ENCODE measurements at regions not wholly inside any gene's neighbourhood (a gene's known extent, or its start where the extent isn't known, plus 50 kb on each side); places are given as distances from the start of the nearest gene placed in this dataset.
"Not testable (repeated sequence)": the region's sequence is repeated elsewhere in the genome, so short reads cannot be mapped to it uniquely, and the experiment has no call there.

DNA sequence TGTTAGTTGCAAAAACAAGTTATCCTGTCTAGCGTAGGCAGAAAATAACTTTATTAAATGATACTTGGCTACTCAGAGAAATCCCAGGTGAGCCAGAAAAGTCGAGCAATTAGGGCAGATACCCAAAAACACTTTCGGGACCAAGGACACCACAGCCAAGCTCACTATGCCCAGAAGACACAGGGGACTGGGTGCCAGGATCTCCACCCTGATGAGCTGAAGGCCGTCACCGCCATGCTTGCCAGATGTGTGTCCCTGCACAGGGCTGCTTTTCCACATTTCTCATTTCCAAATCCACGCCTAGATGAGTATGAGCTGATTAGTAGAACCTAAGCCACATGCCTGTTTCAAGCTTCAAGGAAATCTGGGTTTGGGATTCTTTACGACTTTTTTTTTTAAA is 214.0 kb upstream of the SMLR1 start:
- no peak for DNase-seq

- DNase-seq: no peak
Observed at GRCh38 chr6:130615816-130616215, 211.4 kb upstream of the SMLR1 start.

- no peak for DNase-seq
Observed at GRCh38 chr6:130617658-130618057, 209.5 kb upstream of the SMLR1 start.

DNA sequence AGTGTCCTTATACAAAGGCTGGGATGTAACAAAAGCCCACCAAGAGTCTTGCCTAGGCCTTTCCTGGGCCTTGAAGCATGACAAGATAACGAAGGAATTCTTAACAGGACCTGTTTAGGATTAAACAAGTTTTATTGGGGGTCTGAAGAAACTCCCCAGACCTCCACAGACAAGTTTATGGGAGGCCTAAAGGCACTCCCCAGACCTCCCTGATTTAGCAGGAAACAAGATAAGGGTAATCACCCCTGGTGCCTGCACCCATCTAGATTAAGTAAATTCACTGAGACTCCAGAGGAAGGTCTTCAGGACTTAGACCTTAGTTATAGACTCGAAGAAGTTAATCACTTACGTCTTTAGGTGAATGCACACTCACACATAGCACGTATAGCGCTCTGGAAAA is 208.4 kb upstream of the SMLR1 start:
- not testable (repeated sequence) for DNase-seq

- no peak for DNase-seq
Observed at GRCh38 chr6:130620338-130620781, 206.8 kb upstream of the SMLR1 start.

GRCh38 chr6:130622142-130622541 is 205.1 kb upstream of the SMLR1 start:
- no peak for DNase-seq

DNA sequence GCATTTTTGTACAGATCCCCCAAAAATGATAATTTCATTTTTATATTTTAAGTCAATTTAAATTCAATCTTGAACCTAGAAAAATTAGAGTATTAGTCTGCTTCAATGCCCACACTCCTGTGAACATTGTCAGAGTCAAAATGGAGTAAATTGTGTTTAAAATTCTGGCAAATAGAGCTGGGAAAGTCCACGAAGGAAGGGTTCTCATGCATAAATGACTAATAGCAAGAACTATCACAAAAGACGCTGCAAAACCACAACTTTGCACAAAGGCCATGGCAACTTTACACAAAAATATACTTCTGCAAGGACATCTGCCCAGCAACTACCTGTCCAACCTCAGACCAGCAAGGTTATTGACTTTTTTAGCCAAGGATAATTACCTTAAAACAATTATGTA is 203.2 kb upstream of the SMLR1 start:
- no peak for DNase-seq

DNA sequence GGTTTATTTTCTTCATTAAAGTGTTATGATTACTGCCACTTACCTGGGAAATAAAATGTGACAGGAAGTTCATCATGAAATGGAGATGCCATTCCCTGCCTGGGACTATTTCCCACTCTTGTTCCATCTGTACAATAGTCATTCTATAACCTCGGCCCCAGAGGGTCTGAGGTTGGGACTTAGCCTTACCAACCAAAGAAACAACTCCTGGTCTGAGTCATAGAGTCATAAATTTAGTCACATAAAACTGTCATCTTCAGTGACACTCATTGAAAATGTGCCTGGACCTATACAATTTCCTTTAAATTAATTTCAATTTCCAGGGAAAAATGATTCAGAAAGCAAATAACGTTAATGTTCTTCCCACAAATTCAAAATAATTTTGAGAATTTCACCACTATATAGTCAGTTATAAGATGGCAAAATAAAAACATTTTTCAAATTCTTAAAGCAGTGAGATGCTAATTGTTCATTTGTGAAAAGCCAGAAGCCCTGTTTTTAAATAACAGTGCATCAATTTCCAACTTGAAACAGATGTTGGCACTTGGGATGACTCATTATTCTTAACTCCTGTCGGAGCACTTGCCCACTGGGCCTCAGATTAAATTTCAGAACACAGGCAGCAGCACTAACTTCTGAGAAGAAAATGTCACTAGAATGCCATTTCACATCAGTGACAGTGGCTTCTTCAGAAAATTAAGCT is 201.2 kb upstream of the SMLR1 start:
- no peak for DNase-seq

- no peak for DNase-seq
Observed at GRCh38 chr6:130628862-130629261, 198.3 kb upstream of the SMLR1 start.

DNA sequence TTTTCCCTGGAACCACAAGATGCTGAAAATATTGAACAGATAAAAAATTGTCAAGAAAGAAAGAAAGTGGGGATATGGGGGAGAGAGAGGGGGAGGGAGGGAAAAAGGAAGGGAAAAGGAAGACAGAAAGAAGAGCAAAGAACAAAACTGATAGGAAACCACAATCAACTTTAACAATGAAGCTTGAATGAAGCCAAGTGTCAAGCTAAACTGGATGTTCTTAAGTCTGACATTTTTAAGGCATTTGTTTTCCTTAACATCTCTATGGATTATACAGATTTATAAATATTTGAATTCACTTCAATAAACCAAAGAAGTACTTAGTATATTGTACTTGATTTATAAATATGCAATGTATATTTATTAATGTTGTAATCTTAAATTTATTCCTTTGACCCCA is 197.6 kb upstream of the SMLR1 start:
- no peak for DNase-seq

GRCh38 chr6:130632277-130632676 is 194.9 kb upstream of the SMLR1 start:
- DNase-seq: no peak

DNA sequence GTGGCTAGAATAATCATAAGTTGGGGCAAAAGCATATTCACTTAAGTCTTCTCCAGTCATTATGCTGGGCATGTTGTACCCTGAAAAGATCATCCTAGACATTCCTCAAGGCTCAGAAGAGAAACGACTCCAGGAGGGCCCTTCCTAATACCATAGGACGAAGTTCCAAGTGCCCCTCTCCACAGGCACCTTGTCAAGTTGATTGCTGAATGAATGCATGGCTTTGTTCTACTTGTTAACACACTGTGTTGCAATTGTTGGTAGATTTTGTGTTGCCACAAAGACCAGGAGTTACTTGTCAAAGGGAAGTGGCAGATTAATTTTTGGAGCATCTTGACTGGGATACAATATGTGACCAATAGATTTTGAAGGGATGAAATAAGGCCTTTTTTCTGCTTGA is 194.3 kb upstream of the SMLR1 start:
- no peak for DNase-seq

GRCh38 chr6:130643361-130643760 is 183.8 kb upstream of the SMLR1 start:
- DNase-seq: no peak

- no peak for DNase-seq
Observed at GRCh38 chr6:130644175-130644574, 183.0 kb upstream of the SMLR1 start.

DNA sequence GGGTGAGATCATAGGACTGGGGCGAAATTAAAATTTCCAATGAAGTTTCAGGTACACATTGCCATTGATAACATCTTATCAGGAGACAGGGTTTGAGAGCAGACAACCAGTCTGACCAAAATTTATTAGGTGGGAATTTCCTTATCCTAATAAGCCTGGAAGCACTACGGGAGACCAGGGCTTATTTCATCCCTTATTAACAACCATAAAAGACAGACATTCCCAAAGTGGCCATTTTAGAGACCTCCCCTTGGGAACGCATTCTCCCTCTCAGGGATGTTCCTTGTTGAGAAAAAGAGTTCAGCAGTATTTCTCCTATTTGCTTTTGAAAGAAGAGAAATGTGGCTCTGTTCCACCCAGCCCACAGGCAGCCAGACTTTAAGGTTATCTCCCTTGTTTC is 182.4 kb upstream of the SMLR1 start:
- not testable (repeated sequence) for DNase-seq

GRCh38 chr6:130647246-130647645 is 180.0 kb upstream of the SMLR1 start:
- DNase-seq: no peak

DNA sequence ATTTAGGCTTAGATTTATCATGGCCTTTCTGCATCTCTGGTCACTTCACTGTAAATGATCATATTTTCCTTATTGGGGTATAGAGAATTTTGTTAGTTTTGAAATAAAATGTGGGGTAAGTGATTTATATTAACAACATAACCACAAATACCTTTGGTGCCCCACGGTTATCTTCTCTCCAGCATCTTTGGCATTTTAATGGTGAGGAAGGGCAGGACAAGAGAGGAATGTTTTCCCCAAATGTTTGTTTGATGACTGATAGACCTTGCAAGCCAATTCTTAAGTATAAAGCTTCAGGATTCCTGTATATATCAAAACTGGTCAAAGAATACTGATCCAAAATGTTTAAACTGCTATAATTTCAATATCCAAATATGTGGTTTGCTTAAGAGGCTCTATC is 171.6 kb upstream of the SMLR1 start:
- DNase-seq: no peak

DNA sequence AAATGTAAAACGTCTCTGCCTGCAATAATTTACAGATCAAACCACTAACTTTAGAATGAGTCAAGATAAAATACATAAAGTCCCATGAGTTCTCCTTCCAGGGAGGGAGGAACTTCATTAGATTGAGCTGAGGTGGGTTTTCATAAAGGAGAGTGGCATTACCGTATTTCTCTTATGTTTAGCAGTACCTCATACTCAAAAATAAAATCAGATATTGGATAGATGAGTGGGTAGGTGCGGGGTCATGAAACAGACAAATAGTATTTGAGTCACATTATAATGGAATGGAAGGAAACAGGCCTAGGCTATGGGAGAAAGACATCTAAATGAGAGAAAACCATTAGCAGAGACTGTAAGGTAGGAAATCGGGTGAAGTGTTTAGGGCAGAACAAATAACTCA is 166.1 kb upstream of the SMLR1 start:
- DNase-seq: no peak

GRCh38 chr6:130666786-130667185 is 160.4 kb upstream of the SMLR1 start:
- DNase-seq: no peak

GRCh38 chr6:130670142-130670541 is 157.1 kb upstream of the SMLR1 start:
- DNase-seq: no peak

GRCh38 chr6:130671119-130671518 is 156.1 kb upstream of the SMLR1 start:
- no peak for DNase-seq

- DNase-seq: no peak
Observed at GRCh38 chr6:130671577-130671976, 155.6 kb upstream of the SMLR1 start.

DNA sequence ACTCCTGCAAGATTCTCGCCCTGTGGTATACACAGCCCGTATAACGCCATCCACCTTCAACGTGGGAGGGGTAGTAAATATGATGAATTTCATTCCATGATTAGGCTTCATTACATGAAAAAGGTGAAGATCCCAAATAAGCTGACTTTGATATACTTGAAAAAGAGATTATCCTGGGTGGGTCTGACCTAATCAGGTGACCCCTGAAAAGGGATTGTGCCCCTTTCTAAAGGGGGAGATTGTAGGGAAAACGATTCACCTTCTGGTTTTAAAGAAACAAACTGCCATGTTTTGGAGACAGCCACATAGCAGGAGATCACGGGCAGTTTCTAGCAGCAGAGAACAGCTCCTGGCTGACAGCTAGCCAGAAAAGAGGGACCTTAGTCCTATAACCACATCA is 155.1 kb upstream of the SMLR1 start:
- DNase-seq: no peak

DNA sequence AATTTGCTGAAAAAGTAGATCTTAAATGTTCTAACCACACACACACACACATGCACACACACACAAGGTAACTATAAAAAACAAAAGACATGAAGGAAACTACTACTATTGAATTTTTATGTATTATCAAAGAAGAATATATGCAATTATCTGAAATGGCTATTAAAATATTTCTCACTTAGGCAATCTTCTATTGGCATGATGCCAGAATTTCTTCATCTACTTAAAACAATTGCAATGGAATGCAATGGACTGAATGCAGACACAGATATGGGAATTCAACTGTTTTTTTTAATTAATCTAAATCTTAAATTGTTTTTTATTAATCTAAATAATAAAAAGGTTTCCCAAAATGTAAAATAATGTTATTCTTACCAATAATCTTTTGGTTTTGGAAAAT is 152.6 kb upstream of the SMLR1 start:
- DNase-seq: no peak

DNA sequence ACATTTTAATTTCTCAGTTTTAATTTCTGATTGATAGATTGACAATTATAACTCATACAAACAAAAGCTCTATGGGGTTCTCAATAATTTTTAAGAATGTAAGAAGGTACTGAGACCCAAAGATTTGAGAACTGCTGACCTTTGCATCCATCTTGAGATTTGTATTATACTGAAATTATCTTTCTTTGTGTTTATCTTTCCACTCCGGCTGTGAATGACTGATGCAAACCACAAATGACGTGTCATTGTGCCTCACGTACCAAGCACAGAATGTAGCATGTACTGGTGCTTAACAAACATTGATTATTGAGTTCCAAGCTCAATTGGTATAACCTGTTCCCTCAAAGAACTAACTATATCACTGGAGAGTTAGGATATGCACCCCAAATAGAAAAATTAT is 152.1 kb upstream of the SMLR1 start:
- DNase-seq: no peak

Data from right forelimb (tissue), 1 donor.